ENCODE measurements at regions not wholly inside any gene's neighbourhood (a gene's known extent, or its start where the extent isn't known, plus 50 kb on each side); places are given as distances from the start of the nearest gene placed in this dataset.

DNA sequence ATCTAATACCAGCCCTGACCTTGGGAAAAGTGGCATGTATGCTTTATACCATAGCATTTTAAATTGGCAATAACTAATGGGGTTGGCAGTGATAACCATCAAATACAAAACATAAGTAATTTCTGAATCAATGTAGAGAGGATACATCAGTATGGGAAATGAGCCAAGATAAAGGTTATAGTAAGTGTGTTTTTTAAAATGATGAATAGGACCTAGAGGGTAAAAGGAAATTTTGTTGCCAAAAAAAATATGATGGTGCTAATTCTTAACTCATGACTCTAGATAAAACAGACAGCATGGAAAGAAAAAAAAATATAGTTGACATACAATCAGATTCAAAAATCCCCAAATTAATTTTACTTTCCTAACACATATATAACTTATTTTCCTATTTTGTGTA, 75.4 kb upstream of the ROBO1 start:
- no peak for DNase-seq

- no peak for DNase-seq
Observed at GRCh38 chr3:79835701-79836100, 67.9 kb upstream of the ROBO1 start.

- no peak for DNase-seq
Observed at GRCh38 chr3:79824166-79824565, 56.4 kb upstream of the ROBO1 start.

GRCh38 chr3:79822076-79822475, 54.3 kb upstream of the ROBO1 start:
- DNase-seq, result no peak

GRCh38 chr3:79820089-79820488, 52.3 kb upstream of the ROBO1 start:
- DNase-seq, result no peak

DNA sequence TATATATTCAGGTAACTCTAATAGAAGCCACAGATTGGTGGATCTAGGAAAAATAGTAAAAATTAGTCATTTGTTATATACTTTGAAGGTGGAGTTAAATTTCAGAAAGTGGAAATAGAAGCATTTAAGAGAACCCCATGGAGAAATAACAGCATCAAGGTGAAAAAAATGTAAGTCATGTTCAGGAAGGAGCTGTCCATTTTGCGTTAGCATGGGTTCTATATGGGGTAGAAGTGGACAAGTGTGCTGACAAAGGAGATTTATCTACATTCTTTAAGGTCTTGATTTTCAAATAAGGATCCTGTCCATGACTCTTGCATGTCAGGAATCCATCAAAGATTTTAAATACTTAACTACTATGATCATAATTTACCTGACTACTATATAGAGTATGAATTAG, 50.2 kb upstream of the ROBO1 start:
- DNase-seq, result no peak

Data from activated gamma-delta T cell (primary cell).